ENCODE measurements at regions not wholly inside any gene's neighbourhood (a gene's known extent, or its start where the extent isn't known, plus 50 kb on each side); places are given as distances from the start of the nearest gene placed in this dataset.

DNA sequence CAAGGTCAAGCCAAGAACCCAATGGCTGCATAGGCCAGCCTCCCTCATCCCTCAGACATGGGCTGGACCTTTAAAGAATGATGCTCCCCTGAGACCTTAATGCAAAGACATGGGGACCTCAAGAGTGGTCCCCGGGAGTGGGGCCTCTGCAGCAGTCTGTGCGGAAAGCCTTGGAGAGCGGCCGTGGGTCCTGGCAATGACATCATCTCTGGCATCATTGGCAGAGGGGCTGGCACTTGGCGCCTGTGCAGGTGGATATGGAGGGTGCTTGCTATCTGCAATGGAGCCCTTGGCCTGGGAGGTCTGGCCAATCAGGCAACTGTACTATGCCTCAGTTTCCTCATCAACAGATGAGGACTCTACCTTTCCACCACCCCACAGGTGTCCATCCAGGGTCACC is 365.5 kb upstream of the MKI67 start:
- Histone ChIP-seq H3K27ac (no peak overlapping the region), H3K27me3 (no peaks in the 10 kb centered on the region), H3K36me3 (no peaks in the 10 kb centered on the region), H3K4me1 (no peaks in the 10 kb centered on the region), H3K4me3 (no peak overlapping the region), H3K9me3 (no peaks in the 10 kb centered on the region)
- no peak for DNase-seq
- intact Hi-C loops (cut with DNase I; ENCODE audit: low total_unique reads) = no loop called here
- no peak for TF ChIP-seq POLR2A (IDR thresholded peaks at IDR 0.05)

DNA sequence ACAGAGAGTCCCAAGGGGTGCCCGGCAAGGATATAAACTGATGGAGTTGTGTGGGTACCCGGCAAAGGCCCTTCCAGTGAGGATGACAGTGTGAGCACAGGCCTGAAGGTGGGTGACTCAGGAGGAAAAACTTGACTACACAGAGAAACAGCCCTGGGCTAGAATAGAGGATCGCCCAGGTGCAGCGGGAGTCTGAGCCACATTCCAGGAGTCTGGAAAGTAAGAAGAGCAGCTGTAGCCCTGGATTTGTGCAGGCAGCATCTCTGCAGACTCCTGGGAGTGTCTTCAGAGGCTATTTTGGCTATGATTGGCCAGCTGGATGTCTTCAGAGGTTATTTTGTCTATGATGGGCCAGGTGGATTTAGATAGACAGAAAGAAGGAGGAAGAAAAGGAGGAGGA is 367.6 kb upstream of the MKI67 start:
- TF ChIP-seq, protein P1, sequence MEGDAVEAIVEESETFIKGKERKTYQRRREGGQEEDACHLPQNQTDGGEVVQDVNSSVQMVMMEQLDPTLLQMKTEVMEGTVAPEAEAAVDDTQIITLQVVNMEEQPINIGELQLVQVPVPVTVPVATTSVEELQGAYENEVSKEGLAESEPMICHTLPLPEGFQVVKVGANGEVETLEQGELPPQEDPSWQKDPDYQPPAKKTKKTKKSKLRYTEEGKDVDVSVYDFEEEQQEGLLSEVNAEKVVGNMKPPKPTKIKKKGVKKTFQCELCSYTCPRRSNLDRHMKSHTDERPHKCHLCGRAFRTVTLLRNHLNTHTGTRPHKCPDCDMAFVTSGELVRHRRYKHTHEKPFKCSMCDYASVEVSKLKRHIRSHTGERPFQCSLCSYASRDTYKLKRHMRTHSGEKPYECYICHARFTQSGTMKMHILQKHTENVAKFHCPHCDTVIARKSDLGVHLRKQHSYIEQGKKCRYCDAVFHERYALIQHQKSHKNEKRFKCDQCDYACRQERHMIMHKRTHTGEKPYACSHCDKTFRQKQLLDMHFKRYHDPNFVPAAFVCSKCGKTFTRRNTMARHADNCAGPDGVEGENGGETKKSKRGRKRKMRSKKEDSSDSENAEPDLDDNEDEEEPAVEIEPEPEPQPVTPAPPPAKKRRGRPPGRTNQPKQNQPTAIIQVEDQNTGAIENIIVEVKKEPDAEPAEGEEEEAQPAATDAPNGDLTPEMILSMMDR (IDR thresholded peaks at IDR 0.05) = no peak
- TF ChIP-seq POLR2A (IDR thresholded peaks at IDR 0.05) = no peak
- H3K36me3 ChIP-seq = no peaks in the 10 kb centered on the region
- no peak overlapping the region for H3K27ac ChIP-seq
- H3K4me1 ChIP-seq = no peaks in the 10 kb centered on the region
- no peak overlapping the region for H3K4me3 ChIP-seq
- no peak for DNase-seq
- no peaks in the 10 kb centered on the region for H3K27me3 ChIP-seq
- intact Hi-C loops (cut with DNase I; ENCODE audit: low total_unique reads) = no loop called here
- H3K9me3 ChIP-seq = no peaks in the 10 kb centered on the region

GRCh38 chr10:128494665-128495064 is 368.4 kb upstream of the MKI67 start:
- no peak for TF ChIP-seq POLR2A (IDR thresholded peaks at IDR 0.05)
- TF ChIP-seq, protein P1 (IDR thresholded peaks at IDR 0.05) = no peak
- Histone ChIP-seq H3K4me3 (no peak overlapping the region), H3K27me3 (no peaks in the 10 kb centered on the region), H3K36me3 (no peaks in the 10 kb centered on the region), H3K4me1 (no peaks in the 10 kb centered on the region), H3K27ac (no peak overlapping the region), H3K9me3 (no peaks in the 10 kb centered on the region)
- intact Hi-C loops (cut with DNase I; ENCODE audit: low total_unique reads) = no loop called here
- no peak for DNase-seq

DNA sequence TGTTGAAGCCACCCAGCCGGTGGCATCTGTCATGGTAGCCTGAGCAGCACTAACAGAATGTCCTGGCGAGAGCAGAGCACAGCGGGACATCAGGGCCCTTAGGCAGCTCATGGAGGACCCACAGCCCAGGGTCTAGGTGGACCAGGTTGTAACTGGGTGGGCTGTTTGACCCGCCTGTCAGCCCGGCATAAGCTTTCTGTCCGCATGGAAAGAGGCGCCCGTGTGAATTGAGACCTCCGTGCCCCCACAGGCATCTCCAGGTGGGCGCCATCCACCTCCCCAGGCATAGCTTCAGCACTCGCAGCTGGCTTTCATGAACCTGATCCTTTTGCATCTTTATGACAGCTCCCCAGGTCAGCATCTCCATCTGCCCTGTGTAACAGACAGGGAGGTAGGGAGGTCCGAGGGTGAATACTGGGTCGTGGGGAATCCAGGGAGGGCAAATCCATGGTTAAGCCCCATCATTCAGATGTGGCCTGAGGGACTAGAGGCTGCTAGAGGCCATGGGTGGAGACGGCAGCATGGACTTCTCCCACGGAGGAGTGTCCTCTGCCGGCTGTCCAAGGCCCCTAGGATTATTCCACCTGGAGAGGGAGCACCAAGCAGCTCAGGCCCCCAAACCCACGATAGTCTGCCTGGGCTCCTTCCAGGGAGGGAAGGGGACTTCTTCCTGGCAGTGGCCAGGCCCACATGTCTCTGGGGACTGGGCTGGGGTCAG is 371.6 kb upstream of the MKI67 start:
- Histone ChIP-seq H3K4me1 (no peaks in the 10 kb centered on the region), H3K36me3 (no peaks in the 10 kb centered on the region), H3K4me3 (no peak overlapping the region), H3K9me3 (no peaks in the 10 kb centered on the region), H3K27ac (no peak overlapping the region), H3K27me3 (no peaks in the 10 kb centered on the region)
- TF ChIP-seq POLR2A (IDR thresholded peaks at IDR 0.05) = no peak
- TF ChIP-seq, protein P1 (IDR thresholded peaks at IDR 0.05) = no peak
- DNase-seq = no peak
- intact Hi-C loops (cut with DNase I; ENCODE audit: low total_unique reads) = no loop called here

DNA sequence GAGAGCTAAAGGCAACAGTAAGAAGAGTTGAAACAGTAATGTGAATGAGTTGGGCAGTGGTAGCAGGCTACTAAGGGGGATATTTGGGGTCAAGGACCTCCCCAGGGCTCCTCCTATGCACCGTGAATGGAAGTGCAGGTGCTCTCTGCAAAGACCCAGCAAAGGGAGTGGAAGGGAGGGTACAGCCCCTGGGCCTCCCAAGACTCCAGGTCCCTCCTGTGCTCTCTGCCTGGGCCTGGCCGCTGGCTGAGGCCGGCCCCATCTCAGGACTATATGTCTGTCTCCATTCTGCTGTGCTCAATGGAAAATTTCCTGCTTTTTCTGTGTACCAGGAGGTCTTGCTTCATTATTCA is 372.1 kb upstream of the MKI67 start:
- Histone ChIP-seq H3K4me1 (no peaks in the 10 kb centered on the region), H3K27me3 (no peaks in the 10 kb centered on the region), H3K27ac (no peak overlapping the region), H3K4me3 (no peak overlapping the region), H3K9me3 (no peaks in the 10 kb centered on the region), H3K36me3 (no peaks in the 10 kb centered on the region)
- DNase-seq = no peak
- TF ChIP-seq, protein P1 (IDR thresholded peaks at IDR 0.05) = no peak
- no peak for TF ChIP-seq POLR2A (IDR thresholded peaks at IDR 0.05)
- intact Hi-C loops (cut with DNase I; ENCODE audit: low total_unique reads) = no loop called here

DNA sequence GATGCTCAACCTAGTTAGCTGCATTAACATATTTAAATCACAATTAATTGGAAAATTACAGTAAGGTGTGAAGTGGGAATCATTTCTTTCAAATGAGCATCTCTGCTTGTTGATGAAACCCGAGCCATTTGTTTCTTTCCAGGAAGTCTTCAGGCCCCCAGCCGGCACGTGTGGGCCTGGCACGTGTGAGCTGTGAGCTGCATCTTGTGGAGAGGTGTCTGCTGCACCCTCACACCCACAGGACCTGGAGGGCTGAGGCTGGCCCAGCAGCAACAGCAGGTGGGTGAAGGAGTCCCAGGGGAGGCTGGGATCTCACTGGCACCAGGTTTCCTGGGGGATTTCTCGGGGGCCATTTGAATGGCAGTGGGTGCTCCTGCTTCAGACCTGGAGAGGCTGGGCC is 372.5 kb upstream of the MKI67 start:
- no peak for TF ChIP-seq POLR2A (IDR thresholded peaks at IDR 0.05)
- TF ChIP-seq, protein P1 (IDR thresholded peaks at IDR 0.05) = no peak
- DNase-seq = no peak
- H3K27ac ChIP-seq = no peak overlapping the region
- no peaks in the 10 kb centered on the region for H3K4me1 ChIP-seq
- no peaks in the 10 kb centered on the region for H3K27me3 ChIP-seq
- no peaks in the 10 kb centered on the region for H3K9me3 ChIP-seq
- no peak overlapping the region for H3K4me3 ChIP-seq
- intact Hi-C loops (cut with DNase I; ENCODE audit: low total_unique reads) = no loop called here
- no peaks in the 10 kb centered on the region for H3K36me3 ChIP-seq

Measured in uterus (tissue), 3 donors.